Stimulated activated naive B cell treated with anti-CD40 and anti-IgM and Interleukin-4, amounts not matched to agents 10 μg/mL and 1 μg/mL and 100 μg/mL, for 72 hours (primary cell): ENCODE measurements at regions not wholly inside any gene's neighbourhood (a gene's known extent, or its start where the extent isn't known, plus 50 kb on each side); places are given as distances from the start of the nearest gene placed in this dataset.
"Not testable (repeated sequence)": the region's sequence is repeated elsewhere in the genome, so short reads cannot be mapped to it uniquely, and the experiment has no call there.

ENCODE experiments used
- ATAC-seq, 2 donors: fragments of 150-1000 bp; cut with Tn5 transposase; replicated peaks; 2 replicates each; pipeline ENCODE4 v1.10.0; 2021; ENCODE audit warnings: moderate library complexity in 1 of 2
- DNase-seq: peaks from one replicate; pipeline ENCODE4 v3.0.0; 2021
- H3K27ac Mint-ChIP-seq: one replicate; pipeline ENCODE4 v1.8.0; 2022; ENCODE audit warnings: mild to moderate bottlenecking, mixed read lengths
- H3K27me3 Mint-ChIP-seq, 2 donors: one replicate each; pipeline ENCODE4 v1.8.0; 2022; ENCODE audit warnings: mixed read lengths in 2 of 2
- H3K36me3 Mint-ChIP-seq, 2 donors: one replicate each; pipeline ENCODE4 v1.8.0; 2022; ENCODE audit warnings: mixed read lengths in 2 of 2, mild to moderate bottlenecking in 1 of 2
- H3K4me1 Mint-ChIP-seq, 2 donors: one replicate each; pipeline ENCODE4 v1.8.0; 2022; ENCODE audit warnings: mixed read lengths in 2 of 2, mild to moderate bottlenecking in 1 of 2
- H3K4me3 Mint-ChIP-seq, 2 donors: one replicate each; pipeline ENCODE4 v1.8.0; 2022; ENCODE audit warnings: mild to moderate bottlenecking in 2 of 2, mixed read lengths in 2 of 2, moderate library complexity in 1 of 2
- H3K9me3 Mint-ChIP-seq, 2 donors: one replicate each; pipeline ENCODE4 v1.8.0; 2022; ENCODE audit warnings: mixed read lengths in 2 of 2, mild to moderate bottlenecking in 1 of 2

DNA sequence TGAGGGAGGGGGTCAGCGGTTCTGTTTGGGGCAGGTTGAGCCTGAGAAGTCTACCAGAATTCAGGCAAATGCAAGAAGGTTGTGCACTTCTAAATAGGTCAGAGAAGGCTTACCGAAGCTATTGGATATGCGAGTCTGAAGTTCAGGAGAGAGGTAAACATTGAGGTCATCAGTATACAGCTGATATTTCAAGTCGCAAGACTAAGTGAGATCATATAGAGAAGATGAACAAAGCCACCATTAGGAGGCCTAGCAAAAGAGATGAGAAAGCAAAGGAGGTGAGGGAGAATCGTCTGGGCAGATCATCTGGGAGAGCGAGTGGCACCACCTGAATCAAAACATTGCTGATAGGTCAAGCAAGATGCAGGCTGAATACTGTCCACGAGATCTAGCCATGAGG lies 430.6 kb downstream of the BUD13 start:
- no peak overlapping the region for H3K27ac Mint-ChIP-seq
- H3K4me1 Mint-ChIP-seq: no peaks in the 10 kb centered on the region
- H3K4me3 Mint-ChIP-seq: no peak overlapping the region
- no peak for DNase-seq
- H3K27me3 Mint-ChIP-seq: no peaks in the 10 kb centered on the region
- peaks cover 0 to 5% of the 10 kb centered on the region in 2 donors for H3K9me3 Mint-ChIP-seq
- ATAC-seq: no peak
- H3K36me3 Mint-ChIP-seq: no peaks in the 10 kb centered on the region

DNA sequence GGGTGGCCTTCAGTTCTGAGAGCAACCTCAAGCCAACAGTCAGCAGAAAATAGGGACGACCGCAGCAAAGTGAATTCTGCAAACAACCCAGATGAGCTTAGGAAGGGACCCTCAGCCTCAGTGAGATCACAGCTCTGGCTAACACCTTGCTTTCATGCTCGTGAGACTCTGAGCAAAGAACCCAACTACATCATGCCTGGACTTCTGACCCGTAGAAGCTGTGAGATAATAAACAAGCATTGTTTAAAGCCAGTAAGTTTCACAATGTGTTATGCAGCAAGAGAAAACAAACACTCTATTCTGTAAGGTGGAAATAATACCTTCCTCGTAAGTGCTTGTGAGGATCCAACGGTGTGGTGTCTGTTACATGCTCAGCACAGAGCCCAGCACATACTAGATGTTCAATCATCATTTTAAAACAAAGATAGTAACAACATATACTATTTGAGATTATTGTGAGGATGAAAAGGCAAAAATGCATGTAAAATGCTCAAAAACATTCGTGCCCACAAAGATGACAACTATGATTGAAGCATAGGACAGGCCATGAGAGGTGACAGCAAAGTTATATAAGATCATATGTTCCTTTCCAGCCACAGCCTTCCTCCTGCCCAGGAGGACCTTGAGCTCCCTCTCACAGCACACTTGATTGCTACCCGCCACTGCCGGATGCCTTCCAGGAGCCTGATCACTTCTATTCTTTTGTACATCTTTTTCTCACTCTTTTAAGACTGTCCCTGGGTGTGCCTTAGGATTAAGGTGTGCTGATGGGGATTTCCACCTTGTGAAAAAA lies 433.3 kb downstream of the BUD13 start:
- H3K36me3 Mint-ChIP-seq: no peaks in the 10 kb centered on the region
- no peaks in the 10 kb centered on the region for H3K27me3 Mint-ChIP-seq
- H3K4me1 Mint-ChIP-seq: no peaks in the 10 kb centered on the region
- H3K27ac Mint-ChIP-seq: no peak overlapping the region
- no peak for DNase-seq
- ATAC-seq: no peak
- peaks cover 5 to 8% of the 10 kb centered on the region in 2 donors for H3K9me3 Mint-ChIP-seq
- H3K4me3 Mint-ChIP-seq: no peak overlapping the region

DNA sequence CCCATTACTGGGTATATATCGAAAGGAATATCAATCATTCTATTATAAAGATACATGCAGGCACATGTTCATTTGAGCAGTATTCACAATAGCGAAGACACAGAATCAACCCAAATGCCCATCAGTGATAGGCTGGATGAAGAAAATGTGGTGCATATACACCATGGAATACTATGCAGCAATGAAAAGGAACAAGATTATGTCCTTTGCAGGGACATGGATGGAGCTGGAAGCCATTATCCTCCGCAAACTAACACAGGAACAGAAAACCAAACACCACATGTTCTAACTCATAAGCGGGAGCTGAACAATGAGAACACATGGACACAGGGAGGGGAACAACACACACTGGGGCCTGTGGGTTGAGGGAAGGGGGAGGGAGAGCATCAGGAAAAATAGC lies 434.3 kb downstream of the BUD13 start:
- not testable (repeated sequence) for H3K9me3 Mint-ChIP-seq, H3K27me3 Mint-ChIP-seq, H3K4me3 Mint-ChIP-seq, ATAC-seq, DNase-seq, H3K4me1 Mint-ChIP-seq, H3K27ac Mint-ChIP-seq, H3K36me3 Mint-ChIP-seq

DNA sequence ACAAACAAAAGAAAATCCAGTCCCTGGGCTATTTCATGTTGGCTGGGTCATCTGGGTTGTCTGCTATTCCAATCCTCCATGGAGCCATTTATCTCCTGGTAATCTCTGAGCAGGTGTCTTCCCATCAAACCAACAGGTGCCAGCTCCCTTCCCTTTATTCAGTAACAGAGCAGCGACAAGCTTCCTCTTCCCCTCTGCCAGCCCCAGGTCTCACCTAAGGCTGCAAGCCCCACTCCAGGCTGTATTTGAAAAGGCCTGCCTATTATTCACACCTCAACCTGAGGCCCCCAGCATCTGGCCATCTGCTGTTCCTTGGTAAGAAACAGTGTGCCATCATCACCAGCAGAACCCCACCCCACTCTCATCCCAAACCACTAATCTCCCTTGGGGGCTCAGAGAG lies 436.2 kb downstream of the BUD13 start:
- Mint-ChIP-seq H3K36me3 (no peaks in the 10 kb centered on the region), H3K27me3 (no peaks in the 10 kb centered on the region), H3K4me1 (no peaks in the 10 kb centered on the region), H3K9me3 (peaks cover 5 to 8% of the 10 kb centered on the region in 2 donors), H3K4me3 (no peak overlapping the region), H3K27ac (no peak overlapping the region)
- DNase-seq: no peak
- ATAC-seq: no peak

DNA sequence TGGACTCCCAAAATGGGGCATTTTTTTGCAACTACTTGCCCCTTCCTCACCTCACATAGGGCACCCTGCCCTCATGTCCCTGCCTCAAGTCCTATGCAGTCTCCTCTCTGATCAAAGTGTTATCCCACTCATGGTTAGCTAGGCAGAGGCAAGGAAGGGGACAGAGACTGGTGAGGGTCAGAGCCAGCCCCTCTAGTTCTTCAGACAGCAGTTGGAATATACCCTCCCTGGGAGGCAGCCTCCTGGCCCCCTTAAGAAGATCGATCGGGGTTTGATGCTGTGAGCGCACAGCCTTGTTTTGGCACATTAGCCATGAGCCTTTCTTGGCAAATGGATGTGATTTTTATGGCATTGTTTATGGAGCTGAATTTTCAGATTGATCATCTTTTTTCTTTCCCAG lies 436.9 kb downstream of the BUD13 start:
- H3K9me3 Mint-ChIP-seq: peaks cover 5 to 8% of the 10 kb centered on the region in 2 donors
- no peaks in the 10 kb centered on the region for H3K36me3 Mint-ChIP-seq
- no peaks in the 10 kb centered on the region for H3K4me1 Mint-ChIP-seq
- ATAC-seq: no peak
- H3K27me3 Mint-ChIP-seq: no peaks in the 10 kb centered on the region
- H3K4me3 Mint-ChIP-seq: no peak overlapping the region
- DNase-seq: no peak
- H3K27ac Mint-ChIP-seq: no peak overlapping the region

DNA sequence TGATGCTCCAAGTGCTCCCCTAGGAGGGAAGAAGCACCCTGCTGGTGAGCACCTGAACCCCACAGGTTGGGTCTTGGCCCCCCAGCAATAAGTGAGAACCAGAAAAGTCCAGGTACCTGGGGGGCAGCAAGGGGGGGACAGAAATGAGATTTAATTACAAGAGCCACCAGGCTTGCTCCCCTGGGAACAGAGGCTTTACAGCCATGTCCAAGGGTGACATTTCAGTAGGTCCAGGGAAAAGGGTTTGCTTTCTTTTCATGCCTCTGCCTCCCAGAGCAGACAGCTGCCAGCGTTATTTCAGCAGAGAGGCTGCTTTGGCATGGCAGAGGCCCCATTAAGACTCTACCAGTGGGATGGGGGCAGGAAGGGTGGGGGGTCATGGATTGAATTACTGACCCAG lies 437.7 kb downstream of the BUD13 start:
- Mint-ChIP-seq H3K4me3 (no peak overlapping the region), H3K9me3 (peaks cover 5 to 8% of the 10 kb centered on the region in 2 donors), H3K36me3 (no peaks in the 10 kb centered on the region), H3K27me3 (no peaks in the 10 kb centered on the region), H3K27ac (no peak overlapping the region), H3K4me1 (no peaks in the 10 kb centered on the region)
- DNase-seq: no peak
- no peak for ATAC-seq

DNA sequence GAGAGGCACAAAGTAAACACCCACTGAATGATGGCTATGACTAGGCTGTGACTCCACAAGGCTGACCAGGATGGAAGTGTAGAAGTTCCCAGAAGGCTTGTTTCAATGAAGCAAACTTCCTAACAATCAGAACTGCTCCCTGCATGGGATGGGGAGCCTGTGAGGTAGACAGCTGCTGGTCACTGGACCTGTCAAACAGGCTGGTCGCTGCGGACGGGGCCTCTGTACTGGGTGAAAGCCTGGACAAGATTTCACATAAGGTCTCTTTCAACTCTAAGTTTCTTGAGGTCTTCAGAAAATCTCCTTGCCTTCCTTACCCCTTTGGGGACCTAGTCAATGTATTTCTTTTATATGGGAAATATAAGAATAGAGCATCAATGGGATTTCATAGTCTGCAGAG lies 438.2 kb downstream of the BUD13 start:
- Mint-ChIP-seq H3K4me1 (no peaks in the 10 kb centered on the region), H3K36me3 (no peaks in the 10 kb centered on the region), H3K9me3 (peaks cover 5 to 8% of the 10 kb centered on the region in 2 donors), H3K27ac (no peak overlapping the region), H3K4me3 (no peak overlapping the region), H3K27me3 (no peaks in the 10 kb centered on the region)
- ATAC-seq: no peak
- no peak for DNase-seq

DNA sequence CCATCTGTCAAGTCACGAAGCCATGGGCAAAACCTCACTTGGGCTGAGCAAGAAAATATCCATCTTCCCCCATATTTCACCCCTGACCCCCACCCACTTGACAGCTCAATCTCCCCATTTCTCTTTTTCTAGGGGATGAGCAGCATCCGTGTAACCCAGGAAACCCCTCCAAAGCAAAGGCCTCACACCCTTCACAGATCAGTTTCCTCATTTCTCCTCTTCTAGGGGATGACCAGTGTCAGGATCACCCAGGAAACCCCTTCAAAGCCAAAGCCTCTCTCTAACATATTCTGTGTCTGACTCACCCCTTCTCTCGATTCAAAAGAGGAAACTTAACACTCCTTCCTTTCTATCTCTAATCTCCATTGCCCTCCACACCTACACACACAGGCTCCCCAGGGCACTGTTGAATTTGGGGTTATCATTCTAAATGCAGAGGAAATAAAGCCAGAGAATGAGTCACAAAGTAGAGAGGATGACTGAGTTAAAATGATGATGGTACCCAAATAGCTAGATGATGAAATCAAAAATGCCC lies 439.7 kb downstream of the BUD13 start:
- H3K36me3 Mint-ChIP-seq: no peaks in the 10 kb centered on the region
- H3K4me1 Mint-ChIP-seq: no peaks in the 10 kb centered on the region
- H3K27ac Mint-ChIP-seq: no peak overlapping the region
- ATAC-seq: peak in 1 of 2 donors; percentile 16
- H3K27me3 Mint-ChIP-seq: peaks cover 4% of the 10 kb centered on the region in 2 donors
- no peak overlapping the region for H3K4me3 Mint-ChIP-seq
- DNase-seq: no peak
- H3K9me3 Mint-ChIP-seq: peaks cover 5 to 8% of the 10 kb centered on the region in 2 donors

DNA sequence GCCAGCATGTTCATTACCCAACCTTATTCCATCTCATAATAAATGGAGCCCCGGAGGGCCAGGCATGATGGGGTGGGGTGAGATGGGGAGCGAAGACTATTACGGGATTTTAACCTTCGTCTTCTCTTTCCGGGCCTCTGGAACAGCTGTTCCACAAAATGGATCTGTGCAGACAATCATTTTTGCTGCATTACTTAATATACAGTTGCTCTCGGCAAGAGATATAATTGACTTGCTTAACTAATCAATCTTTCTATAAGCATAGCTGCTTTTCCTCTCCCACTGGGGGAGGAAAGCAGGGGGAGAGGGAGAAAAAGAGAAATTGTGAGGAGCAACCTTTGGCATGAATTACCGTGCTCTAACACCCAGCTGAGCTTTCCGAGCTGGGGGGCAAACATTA lies 440.4 kb downstream of the BUD13 start:
- Mint-ChIP-seq H3K36me3 (no peaks in the 10 kb centered on the region), H3K27ac (no peak overlapping the region), H3K4me3 (no peak overlapping the region), H3K27me3 (peaks cover 4% of the 10 kb centered on the region in 2 donors), H3K4me1 (no peaks in the 10 kb centered on the region), H3K9me3 (peaks cover 5 to 6% of the 10 kb centered on the region in 2 donors)
- no peak for ATAC-seq
- no peak for DNase-seq

DNA sequence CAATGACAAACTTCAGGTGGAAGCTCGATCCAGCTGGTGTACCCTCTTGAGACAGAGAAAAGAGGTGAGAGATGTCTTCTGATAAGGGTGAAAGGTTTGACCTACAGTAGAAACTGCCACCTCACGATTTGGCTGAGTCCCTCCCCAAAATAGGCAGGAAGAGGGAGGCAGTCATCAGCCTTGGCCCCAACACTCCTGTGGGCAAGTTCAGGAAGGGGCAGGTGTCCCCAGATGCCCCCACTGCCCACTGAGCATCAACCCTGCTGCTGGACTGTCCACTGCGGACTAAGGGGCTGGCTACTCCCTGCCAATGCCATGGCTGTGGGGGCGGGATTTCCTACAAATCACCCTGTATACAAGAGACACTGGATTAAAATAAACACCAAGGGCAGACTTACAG lies 441.4 kb downstream of the BUD13 start:
- H3K4me1 Mint-ChIP-seq: no peaks in the 10 kb centered on the region
- ATAC-seq: no peak
- no peak overlapping the region for H3K27ac Mint-ChIP-seq
- H3K27me3 Mint-ChIP-seq: peaks cover 4% of the 10 kb centered on the region in 2 donors
- DNase-seq: no peak
- H3K4me3 Mint-ChIP-seq: no peak overlapping the region
- H3K36me3 Mint-ChIP-seq: no peaks in the 10 kb centered on the region
- peaks cover 0 to 1% of the 10 kb centered on the region in 2 donors for H3K9me3 Mint-ChIP-seq

DNA sequence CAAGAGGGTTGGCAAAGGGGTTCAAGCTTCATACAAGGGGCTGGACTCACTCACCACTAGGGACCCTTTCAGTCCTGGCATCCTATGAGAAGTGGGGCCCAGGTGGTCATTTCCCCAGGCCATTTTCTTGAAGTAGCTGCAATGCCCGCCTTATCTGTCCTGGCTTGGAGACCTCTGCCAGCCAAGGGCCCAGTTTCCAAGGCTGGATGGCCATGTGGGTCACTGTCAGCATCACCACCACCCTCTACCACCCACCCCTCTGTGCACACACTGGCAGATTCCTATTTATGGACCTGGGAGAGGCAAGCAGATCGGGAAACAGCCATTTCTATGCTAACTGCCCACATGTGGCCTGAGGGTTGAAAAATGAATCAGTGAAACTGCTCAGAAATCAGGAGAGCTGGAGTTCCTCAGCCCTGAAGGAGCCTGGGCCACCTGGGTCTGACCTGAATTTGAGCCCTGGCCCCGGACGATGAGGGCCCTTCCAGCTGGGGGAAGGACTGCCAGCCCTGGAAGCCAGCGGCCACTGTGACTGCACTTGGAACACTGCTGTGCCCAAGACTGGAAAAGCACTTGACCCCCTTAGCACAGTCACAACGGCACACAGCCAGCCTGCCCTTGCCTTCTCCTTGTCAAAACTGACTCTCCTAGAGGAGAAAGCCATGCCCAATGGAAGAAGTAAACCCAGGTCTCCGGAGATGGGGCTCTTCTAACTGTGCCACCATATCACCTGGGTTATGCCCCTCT lies 442.2 kb downstream of the BUD13 start:
- Mint-ChIP-seq H3K36me3 (no peaks in the 10 kb centered on the region), H3K4me3 (no peak overlapping the region), H3K27ac (no peak overlapping the region), H3K4me1 (no peaks in the 10 kb centered on the region), H3K9me3 (no peaks in the 10 kb centered on the region), H3K27me3 (peaks cover 4% of the 10 kb centered on the region in 2 donors)
- ATAC-seq (no peak), DNase-seq (no peak)

DNA sequence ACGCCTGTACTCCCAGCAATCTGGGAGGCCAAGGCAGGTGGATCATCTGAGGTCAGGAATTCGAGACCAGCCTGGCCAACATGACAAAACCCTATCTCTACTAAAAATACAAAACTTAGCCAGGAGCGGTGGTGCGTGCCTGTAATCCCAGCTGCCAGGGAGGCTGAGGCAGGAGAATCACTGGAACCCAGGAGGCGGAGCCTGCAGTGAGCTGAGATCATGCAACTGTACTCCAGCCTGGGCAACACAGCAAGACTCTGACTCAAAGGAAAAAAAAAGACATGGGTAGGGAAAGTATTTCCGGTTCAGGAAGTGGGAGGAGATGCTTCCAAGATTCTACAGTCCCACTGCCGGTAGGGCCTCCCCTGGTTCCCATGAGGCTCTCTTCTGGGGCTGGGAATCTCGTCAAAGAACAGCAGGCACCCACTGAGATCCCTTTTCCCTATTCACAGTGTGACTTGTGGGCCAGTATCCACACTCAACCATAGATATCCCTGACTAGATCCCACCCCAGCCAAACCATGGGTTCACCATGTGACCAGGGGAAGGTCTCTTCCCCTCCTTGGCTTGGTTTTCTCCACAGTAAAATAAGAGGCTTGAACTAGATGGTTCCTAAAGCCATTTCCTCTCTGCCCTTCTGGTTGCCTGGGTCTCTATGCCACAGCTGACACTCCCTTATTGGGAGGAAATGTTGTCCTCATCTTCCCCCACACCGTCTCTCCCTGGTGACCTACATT lies 443.3 kb downstream of the BUD13 start:
- no peaks in the 10 kb centered on the region for H3K9me3 Mint-ChIP-seq
- H3K4me1 Mint-ChIP-seq: no peaks in the 10 kb centered on the region
- H3K36me3 Mint-ChIP-seq: no peaks in the 10 kb centered on the region
- no peak overlapping the region for H3K27ac Mint-ChIP-seq
- ATAC-seq (no peak), DNase-seq (no peak)
- no peak overlapping the region for H3K4me3 Mint-ChIP-seq
- peaks cover 4% of the 10 kb centered on the region in 2 donors for H3K27me3 Mint-ChIP-seq

DNA sequence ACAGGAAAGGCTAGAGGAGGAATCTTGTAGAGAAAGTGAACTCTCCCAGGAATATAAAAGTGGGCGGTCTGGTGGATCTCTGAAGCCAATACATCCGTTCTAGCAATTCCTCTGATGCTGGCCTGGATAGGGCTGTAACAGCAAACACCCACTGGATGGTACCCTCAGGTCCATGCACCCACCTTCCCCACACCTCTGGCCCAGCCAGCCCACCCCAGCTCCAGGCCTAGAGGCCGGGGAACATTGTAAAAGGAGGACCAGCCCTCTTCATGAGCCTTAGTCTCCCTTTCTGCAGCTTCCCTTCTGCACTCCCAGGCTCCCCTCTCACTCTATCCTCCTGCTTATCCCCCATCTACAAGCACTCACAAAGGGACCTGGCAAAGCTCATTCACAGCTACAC lies 443.9 kb downstream of the BUD13 start:
- DNase-seq (no peak), ATAC-seq (no peak)
- no peak overlapping the region for H3K4me3 Mint-ChIP-seq
- no peak overlapping the region for H3K27ac Mint-ChIP-seq
- H3K4me1 Mint-ChIP-seq: no peaks in the 10 kb centered on the region
- H3K9me3 Mint-ChIP-seq: no peaks in the 10 kb centered on the region
- H3K27me3 Mint-ChIP-seq: peaks cover 4% of the 10 kb centered on the region in 2 donors
- no peaks in the 10 kb centered on the region for H3K36me3 Mint-ChIP-seq

DNA sequence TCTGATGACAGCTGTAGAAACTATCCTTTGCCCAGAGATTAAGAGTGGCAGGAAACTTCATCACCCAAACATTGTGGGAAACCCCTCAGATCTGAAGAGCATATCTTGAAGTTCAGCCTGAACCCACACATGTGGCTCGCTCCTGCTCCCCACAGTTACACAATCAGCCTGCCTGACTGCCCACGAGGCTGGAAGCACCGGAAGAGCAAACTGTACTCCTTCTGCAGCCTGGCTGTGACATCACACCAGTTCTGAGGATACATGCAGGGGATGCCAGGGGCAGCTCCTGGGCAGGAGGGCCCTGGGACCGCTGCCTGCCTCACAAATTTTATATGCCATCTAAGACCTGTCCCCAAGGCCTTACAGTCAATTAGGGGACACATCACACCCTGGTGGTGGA lies 444.4 kb downstream of the BUD13 start:
- no peaks in the 10 kb centered on the region for H3K36me3 Mint-ChIP-seq
- no peaks in the 10 kb centered on the region for H3K4me1 Mint-ChIP-seq
- DNase-seq: no peak
- H3K27ac Mint-ChIP-seq: no peak overlapping the region
- ATAC-seq: no peak
- H3K27me3 Mint-ChIP-seq: peaks cover 4% of the 10 kb centered on the region in 2 donors
- no peaks in the 10 kb centered on the region for H3K9me3 Mint-ChIP-seq
- H3K4me3 Mint-ChIP-seq: no peak overlapping the region
